Retina (tissue), 1 donor: ENCODE measurements at regions not wholly inside any gene's neighbourhood (a gene's known extent, or its start where the extent isn't known, plus 50 kb on each side); places are given as distances from the start of the nearest gene placed in this dataset.
"Not testable (repeated sequence)": the region's sequence is repeated elsewhere in the genome, so short reads cannot be mapped to it uniquely, and the experiment has no call there.

Experiments
- DNase-seq: peaks from one replicate; pipeline ENCODE4 v3.0.0-alpha.2; 2016

DNA sequence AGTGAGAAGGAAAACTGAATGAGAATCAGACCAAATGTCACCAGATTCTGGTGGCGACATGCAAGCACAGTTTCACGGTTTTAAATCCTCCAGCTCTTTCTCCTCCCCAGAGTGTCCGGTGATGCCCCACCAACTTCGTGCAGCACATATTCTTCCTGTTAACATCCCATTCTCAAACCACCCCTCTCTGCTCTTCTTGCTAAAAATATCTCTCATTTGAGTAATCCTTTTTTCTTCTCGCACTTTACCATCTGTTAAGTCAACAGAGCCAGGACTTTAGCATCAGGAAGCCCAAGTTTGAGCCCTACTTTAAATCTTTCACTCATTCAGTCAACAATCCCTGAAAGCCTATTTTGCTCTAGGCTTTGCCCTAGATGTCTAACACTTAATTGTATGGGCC, 68.2 kb upstream of the VGLL4 start:
- no peak for DNase-seq

DNA sequence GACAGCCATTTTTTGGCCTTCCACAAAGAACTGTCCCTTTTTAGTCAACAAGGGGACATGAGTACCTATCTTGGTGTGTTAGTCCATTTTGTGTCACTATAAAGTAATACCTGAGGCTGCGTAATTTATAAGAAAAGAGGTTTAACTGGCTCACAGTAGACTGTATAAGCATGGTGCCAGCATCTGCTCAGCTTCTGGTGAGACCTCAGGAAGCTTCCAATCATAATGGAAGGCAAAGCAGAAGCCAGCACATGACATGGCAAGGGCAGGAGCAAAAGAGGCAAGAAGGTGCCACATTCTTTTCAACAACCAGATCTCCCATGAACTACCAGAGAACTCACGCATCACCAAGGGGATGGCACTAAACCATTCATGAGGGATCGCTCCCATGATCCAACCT, 66.1 kb upstream of the VGLL4 start:
- no peak for DNase-seq

DNA sequence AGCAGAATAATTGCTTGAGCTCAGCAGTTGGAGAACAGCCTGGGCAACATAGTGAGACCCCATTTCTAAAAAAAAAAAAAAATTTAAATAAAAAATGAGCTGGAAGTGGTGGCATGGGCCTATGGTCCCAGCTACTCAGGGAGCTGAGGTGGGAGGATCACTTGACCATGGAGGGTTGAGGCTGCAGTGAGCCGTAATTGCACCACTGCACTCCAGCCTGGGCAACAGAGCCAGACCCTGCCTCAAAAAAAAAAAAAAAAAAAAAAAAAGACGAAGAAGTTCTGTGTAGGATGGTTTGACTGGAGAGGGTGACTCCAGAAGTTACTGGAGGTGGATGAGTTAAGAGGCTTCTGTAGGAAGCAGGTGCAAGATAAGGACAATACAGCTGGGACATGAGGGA, 63.4 kb upstream of the VGLL4 start:
- DNase-seq = not testable (repeated sequence)

DNA sequence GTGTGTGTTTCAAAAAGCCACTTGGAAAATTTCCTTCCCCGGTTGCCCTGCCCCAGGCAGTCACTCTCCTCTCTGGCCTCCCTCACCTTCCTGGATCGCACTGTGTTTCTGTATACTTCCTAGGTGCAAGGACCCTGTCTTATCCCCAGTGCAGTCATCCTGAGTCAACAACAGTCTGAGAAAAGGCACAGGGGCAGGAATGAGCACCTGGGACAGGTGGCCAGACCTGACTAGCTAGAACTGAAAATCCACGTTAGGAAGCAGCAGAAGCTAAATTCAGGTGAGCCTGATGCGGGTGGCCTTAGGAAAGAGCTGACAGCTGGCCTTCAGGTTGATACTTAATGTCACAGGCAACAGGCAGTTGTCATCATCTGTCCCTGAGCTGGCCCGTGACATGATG, 62.9 kb upstream of the VGLL4 start:
- no peak for DNase-seq

- DNase-seq = peak; percentile 18
Measured at GRCh38 chr3:11705049-11705448, 61.3 kb upstream of the VGLL4 start.

- DNase-seq = no peak
Measured at GRCh38 chr3:11703146-11703545, 59.4 kb upstream of the VGLL4 start.

DNA sequence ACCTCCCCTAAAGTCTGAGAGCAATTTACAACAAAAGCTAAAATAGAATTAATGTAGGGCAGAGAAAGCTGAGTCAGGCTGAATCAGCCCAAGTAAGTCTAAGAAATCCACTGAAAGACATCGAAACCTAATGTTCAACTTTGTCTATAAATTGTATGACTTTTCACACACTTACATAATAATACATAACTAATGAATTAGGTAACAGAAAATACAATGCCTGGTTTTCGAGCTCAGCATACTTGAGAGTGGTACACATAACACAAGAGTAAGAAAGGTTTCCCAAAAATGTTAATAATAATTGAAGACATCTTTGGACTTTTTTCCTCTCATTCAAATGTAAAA, 55.3 kb upstream of the VGLL4 start:
- no peak for DNase-seq

DNA sequence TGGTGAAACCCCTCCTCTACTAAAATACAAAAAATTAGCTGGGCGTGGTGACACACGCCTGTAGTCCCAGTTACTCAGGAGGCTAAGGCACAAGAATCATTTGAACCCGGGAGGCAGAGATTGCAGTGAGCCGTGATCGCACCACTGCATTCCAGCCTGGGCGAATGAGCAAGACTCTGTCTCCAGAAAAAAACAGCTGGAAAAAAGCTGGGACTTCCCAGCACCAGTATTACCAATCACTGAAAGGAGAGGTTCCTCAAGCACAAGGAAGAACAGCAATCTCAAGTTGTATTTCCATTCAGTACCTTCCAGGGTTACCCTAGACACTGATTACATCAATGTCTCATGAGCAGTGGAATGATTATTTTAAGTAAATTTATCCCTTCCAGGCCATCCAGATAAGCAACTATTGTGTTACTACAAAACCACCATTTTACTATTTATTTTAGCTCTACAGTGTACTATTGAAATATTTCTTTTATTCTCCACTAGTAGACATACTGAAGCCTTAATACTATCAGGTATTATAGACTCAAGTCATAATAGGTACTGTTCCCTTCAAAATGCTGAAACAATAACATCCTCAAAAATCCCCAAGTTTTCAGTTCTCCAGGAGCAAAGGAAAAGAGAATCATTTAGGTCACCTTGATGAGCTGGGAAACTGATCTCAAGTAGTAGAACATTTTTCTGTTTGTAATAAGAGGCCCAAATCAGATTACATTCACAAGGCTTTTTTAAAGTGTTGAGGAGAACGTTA, 54.8 kb upstream of the VGLL4 start:
- no peak for DNase-seq

DNA sequence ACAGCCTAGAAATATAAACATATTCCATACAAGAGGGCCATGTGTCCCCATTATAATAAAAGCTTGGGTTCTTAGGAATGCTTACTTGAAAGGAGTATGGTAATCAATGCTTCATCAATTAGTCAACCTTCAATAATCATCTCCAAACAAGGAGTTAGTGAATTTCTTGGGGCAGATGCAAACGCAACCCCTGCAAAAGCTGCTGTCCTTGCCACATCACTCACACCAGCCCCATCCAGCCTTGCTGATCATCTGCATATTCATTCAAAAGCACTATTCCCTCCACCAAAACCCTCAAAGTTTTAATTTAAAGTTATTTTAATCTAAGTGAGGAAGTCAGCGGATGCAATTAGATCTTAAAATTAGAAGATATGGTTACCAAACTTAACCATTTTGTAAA, 54.0 kb upstream of the VGLL4 start:
- no peak for DNase-seq

- DNase-seq = no peak
Measured at GRCh38 chr3:11696054-11696453, 52.3 kb upstream of the VGLL4 start.
